ENCODE measurements at regions not wholly inside any gene's neighbourhood (a gene's known extent, or its start where the extent isn't known, plus 50 kb on each side); places are given as distances from the start of the nearest gene placed in this dataset.

DNA sequence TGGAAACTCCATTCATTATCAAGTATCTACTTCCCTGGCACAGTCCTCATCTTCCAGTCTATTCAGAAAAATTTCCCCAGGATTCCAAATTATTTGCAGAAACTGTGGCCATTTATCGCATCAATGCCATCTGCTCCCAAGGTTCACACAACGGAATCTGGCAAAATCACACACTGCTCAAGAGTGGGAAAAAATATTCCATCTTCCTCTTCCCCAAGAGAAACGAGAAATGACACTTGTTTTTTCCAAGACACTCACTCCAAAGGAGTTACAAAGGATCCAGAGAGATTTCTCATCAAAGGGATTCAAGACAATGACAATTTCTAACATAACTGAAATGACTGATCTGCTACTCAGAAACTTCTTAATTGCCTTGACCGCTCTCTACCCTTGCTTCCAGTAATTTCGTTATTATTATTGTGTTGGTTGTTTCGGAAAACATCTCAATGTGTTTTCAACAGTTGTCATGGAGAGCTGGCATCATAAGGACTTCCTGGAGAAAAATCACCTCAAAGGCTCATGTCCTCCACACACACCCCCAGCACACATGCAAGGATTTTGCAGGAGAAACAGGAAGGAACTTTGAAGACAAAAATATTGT lies 128.0 kb downstream of the PSMG1 start:
- DNase-seq (ENCODE audit: extremely low read depth, low read depth): no peak

DNA sequence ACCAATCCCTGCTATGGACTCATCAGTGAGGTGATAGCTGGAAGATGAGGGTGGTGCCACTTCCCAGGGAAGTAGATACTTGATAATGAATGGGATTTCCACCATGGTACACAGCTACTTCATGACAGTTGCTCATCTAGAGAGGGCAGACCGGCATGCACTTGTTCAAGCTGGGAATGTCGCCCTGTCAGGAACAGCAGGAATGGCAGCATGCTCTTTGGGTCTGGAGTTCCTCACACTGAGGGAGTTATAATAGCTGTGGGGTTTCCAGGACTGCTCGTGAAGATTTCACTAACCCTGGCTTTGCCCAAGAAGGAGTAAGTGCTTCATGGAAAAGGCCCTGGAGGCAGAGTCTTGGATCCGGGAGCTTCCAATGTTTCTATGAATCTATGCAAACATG lies 129.2 kb downstream of the PSMG1 start:
- no peak for DNase-seq (ENCODE audit: extremely low read depth, low read depth)
- TF ChIP-seq, protein P1, sequence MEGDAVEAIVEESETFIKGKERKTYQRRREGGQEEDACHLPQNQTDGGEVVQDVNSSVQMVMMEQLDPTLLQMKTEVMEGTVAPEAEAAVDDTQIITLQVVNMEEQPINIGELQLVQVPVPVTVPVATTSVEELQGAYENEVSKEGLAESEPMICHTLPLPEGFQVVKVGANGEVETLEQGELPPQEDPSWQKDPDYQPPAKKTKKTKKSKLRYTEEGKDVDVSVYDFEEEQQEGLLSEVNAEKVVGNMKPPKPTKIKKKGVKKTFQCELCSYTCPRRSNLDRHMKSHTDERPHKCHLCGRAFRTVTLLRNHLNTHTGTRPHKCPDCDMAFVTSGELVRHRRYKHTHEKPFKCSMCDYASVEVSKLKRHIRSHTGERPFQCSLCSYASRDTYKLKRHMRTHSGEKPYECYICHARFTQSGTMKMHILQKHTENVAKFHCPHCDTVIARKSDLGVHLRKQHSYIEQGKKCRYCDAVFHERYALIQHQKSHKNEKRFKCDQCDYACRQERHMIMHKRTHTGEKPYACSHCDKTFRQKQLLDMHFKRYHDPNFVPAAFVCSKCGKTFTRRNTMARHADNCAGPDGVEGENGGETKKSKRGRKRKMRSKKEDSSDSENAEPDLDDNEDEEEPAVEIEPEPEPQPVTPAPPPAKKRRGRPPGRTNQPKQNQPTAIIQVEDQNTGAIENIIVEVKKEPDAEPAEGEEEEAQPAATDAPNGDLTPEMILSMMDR (IDR thresholded peaks at IDR 0.05; ENCODE audit: low read depth, low read length): no peak

More for the DNA sequence above, 128.0 kb downstream of the PSMG1 start:
- TF ChIP-seq, protein P1 (IDR thresholded peaks at IDR 0.05; ENCODE audit: low read depth, low read length): no peak

DNA sequence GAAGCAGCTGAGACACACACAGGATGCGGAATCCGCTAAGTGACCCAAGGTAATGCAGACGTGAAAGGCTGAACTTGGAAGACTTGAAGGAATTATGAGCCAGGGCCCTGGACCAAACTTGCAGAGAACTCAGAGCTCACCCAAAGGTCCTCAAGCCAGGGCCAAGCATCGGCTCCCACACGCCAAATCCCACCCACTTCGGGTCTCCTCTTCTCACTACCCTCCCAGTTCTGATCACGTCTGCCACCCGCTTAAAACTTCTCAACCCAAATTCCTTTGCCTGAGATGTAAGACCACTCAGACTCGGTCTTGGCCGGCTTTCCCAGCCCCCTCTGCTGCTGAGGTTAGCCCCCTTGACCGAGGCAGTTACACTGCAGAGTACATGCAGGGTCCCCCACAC lies 130.1 kb downstream of the PSMG1 start:
- TF ChIP-seq, protein P1 (IDR thresholded peaks at IDR 0.05; ENCODE audit: low read depth, low read length): no peak
- DNase-seq (ENCODE audit: extremely low read depth, low read depth): no peak

DNA sequence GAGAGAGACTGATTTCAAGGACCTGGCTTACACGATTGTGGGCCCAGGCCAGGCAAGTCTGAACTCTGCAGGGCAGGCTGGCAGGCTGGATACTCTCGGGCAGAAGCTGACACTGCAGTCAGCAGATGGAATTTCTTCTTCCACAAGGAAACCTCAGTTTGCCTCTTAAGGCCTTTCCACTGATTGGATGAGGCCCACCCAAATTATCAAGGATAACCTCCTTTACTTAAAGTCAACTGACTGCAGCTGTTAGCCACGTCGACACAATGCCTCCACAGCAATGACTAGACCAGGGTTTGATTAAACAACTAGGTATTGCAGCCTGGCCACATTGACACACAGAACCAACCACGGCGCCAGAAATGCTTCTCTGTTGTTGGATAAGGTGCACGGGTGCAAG lies 130.5 kb downstream of the PSMG1 start:
- no peak for DNase-seq (ENCODE audit: extremely low read depth, low read depth)
- TF ChIP-seq, protein P1 (IDR thresholded peaks at IDR 0.05; ENCODE audit: low read depth, low read length): no peak

DNA sequence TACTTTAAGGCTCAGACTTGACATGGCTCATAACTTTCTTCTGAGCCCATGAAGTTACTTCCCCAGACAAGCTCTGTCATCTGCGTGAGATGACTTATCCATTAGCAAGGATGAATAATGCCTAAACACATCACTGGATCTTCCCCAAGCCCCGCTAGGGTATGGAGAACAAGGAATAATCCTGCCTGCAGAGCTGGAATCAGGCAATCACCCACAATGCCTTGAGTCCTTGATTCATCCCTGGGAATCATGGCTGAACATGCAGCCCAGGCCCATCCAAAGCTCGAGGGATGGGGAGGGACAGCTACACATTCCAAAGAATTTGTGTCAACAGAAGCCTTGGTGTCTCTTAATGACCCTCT lies 131.7 kb downstream of the PSMG1 start:
- DNase-seq (ENCODE audit: extremely low read depth, low read depth): peak; percentile 3
- TF ChIP-seq, protein P1 (IDR thresholded peaks at IDR 0.05; ENCODE audit: low read depth, low read length): no peak

DNA sequence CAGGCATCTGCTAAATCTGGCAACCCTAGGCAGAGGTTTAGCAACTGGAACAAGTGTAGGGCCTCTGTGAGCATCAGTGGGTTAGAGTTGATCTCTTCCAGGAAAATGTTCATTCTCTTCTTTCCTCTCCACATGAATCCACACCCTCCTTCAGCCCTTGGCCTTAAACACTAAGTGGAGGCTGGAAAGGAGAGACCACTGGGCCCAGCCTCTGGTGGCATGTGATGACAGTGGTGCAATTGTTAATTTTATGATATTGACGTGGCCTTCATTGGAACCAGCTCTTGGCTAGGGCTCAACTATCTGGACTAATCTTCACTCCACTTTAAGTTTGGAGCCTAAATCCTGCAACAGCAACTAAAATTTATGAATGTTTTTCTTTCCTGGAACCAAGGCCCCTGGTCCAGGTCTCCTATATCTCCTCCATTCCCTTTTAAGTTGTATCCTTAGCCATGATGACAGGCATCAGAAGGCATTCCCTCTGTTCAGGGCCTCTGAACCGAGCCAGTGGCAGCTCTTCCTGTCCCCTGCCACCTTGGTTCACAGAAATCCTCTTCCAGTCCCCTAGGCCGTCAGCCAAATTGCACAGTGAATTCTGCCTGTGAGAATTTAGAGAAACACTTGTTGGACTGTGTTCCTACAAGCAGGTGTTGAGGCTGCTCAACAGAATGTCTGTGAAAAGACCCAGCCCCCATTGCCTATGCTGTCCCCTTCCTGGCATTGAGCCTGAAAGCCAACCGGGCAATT lies 132.2 kb downstream of the PSMG1 start:
- DNase-seq (ENCODE audit: extremely low read depth, low read depth): no peak
- TF ChIP-seq, protein P1 (IDR thresholded peaks at IDR 0.05; ENCODE audit: low read depth, low read length): no peak

- DNase-seq (ENCODE audit: extremely low read depth, low read depth): no peak
- TF ChIP-seq, protein P1 (IDR thresholded peaks at IDR 0.05; ENCODE audit: low read depth, low read length): no peak
Measured at GRCh38 chr21:39048574-39048973, 134.7 kb downstream of the PSMG1 start.

All from AG09319 (cell line).